ENCODE measurements at regions not wholly inside any gene's neighbourhood (a gene's known extent, or its start where the extent isn't known, plus 50 kb on each side); places are given as distances from the start of the nearest gene placed in this dataset.

- no peak for TF ChIP-seq USF2 (IDR thresholded peaks at IDR 0.05; ENCODE audit: low read depth, low read length)
- no peak for TF ChIP-seq CTCF (conservative IDR thresholded peaks at IDR 0.05; ENCODE audit: low read depth, low read length)
- no peak for TF ChIP-seq MAFK (IDR thresholded peaks at IDR 0.05; ENCODE audit: low read depth, low read length)
- TF ChIP-seq BHLHE40 (IDR thresholded peaks at IDR 0.05; ENCODE audit: low read depth, low read length), result no peak
- no peak for TF ChIP-seq POLR2A (IDR thresholded peaks at IDR 0.05; ENCODE audit: low read depth, low read length)
- TF ChIP-seq SMC3 (IDR thresholded peaks at IDR 0.05; ENCODE audit: low read depth, low read length), result no peak
- no peak for TF ChIP-seq ELK1 (IDR thresholded peaks at IDR 0.05; ENCODE audit: borderline replicate concordance, low read depth, low read length)
- no peak for TF ChIP-seq NFE2L2 (IDR thresholded peaks at IDR 0.05; ENCODE audit: low read depth, low read length)
- TF ChIP-seq RFX5 (IDR thresholded peaks at IDR 0.05; ENCODE audit: low read depth, low read length), result no peak
- TF ChIP-seq RCOR1 (IDR thresholded peaks at IDR 0.05; ENCODE audit: insufficient replicate concordance, low read length), result no peak
- TF ChIP-seq CEBPB (IDR thresholded peaks at IDR 0.05; ENCODE audit: low read depth, low read length), result no peak
- TF ChIP-seq FOS (IDR thresholded peaks at IDR 0.05; ENCODE audit: low read depth, low read length), result no peak
- no peak for TF ChIP-seq MAZ (IDR thresholded peaks at IDR 0.05; ENCODE audit: borderline replicate concordance, low read depth, low read length)
- no peak for TF ChIP-seq RAD21 (IDR thresholded peaks at IDR 0.05; ENCODE audit: low read length)
Measured at GRCh38 chr13:109440320-109440719, 346.1 kb downstream of the IRS2 start.

All from IMR-90 (cell line).